ENCODE measurements at regions not wholly inside any gene's neighbourhood (a gene's known extent, or its start where the extent isn't known, plus 50 kb on each side); places are given as distances from the start of the nearest gene placed in this dataset.

DNA sequence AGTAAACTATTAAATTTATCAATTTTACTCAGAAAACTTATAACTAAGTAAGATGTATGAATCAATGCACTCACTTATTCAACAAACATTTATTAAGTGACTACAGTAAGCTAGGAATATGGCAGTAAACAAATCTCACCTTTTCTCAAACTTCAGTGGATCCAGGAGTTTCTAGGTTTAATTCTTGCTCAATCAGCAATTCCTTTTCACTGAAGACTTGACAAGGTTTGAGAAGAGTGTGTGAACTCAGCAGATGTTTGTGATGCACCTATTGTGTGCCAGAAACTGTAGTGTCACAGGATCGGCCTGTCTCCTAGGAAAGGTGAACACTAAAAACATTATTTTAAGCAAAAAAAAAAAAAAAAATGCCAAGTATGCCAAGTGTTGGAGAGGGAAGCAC lies 167.8 kb downstream of the ALG10 start:
- DNase-seq: no peak

GRCh38 chr12:34198924-34199323 lies 176.6 kb downstream of the ALG10 start:
- DNase-seq: no peak

DNA sequence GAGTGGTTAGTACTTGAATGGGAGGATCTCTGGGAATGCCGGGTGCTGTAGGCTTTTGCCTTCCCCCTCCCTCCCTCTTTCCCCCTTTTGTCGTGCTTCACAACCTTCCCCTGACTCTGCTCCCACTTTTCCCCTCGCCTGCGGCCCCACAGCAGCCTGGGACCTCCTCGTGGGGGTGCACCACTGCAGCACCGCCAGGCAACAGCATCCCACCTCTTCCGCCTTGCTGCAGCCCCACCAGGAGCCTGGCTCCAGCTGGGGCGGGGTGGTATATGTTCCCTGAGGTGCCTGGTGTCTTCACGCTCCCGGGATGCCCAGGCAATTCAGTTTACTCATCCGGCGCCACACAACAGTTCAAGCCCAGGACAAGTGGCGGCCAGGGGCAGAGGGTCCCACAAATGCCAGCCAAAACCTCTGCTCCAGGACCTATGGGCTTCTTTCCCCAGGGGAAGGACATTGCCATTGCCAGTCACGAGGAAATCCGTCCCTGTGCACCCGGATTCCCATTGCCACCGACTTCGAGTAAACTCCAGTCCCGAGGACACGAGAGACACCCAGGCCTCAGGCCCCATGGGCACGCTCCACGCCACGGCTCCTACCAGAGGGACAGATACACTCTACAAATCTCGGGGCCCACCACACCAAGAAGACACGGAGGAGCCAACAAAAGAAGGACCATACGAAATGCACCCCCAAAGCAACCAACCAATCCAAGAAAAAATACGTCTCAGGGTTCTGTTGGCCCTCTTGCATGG lies 181.7 kb downstream of the ALG10 start:
- DNase-seq: no peak

DNA sequence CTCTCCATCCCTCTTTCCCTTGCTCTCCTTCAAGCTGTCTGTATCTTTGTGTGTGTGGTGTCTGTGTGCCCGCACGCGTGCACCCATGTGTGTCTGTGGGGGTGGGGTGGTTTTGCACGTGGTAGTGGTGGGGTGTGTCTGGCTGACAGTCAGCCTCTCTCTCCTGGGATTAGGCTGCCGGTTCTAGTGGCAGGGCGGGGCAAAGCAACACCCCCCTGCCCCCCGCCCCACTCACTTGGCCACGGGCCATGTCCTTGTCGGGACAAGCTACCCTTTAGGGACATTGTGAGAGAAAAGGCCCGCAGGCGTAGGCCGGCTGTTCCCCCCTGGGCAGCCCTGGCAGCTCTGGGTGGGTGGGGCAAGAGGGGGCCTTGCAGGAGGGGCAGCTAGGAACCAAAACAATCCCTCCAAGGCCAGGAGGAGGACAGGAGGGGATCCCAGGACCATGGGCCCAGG lies 182.6 kb downstream of the ALG10 start:
- DNase-seq: no peak

GRCh38 chr12:34205401-34205800 lies 183.1 kb downstream of the ALG10 start:
- DNase-seq: no peak

DNA sequence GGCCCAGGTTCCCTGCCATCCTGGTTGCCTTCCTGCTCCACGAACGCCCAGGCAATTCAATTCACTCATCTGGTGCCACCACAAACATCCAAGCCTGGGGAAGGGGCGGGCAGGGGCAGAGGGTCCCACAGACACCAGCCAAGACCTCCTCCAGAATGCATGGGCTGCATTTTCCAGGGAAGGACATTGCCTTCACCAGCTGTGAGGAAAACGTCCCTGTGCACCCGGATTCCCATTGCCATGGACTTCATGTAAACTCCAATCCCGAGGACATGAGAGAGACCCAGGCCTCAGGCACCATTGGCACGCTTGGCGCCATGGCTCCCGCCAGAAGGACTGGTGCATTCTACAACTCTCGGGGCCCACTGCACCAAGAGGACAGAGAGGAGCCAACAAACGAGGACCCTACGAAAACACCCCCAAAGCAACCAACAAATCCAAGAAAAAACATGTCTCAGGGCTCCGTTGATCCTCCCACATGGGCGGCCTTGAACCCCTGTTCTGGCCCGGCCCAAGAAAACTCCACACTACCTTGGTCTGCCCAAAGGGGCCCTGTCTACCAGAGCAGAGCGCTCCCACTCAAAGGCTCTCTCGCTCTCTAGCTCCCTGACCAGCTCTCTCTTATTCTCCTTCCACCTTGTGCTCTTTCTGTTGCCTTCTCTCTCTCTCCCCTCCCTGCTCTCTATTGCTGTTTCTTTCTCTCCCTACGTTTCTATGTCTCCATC lies 183.9 kb downstream of the ALG10 start:
- no peak for DNase-seq

- DNase-seq: no peak
These were observed 185.6 kb downstream of the ALG10 start for GRCh38 chr12:34207858-34208257.

GRCh38 chr12:34208331-34209258 lies 186.3 kb downstream of the ALG10 start:
- DNase-seq: no peak

GRCh38 chr12:34209259-34209835 lies 187.1 kb downstream of the ALG10 start:
- DNase-seq: no peak

DNA sequence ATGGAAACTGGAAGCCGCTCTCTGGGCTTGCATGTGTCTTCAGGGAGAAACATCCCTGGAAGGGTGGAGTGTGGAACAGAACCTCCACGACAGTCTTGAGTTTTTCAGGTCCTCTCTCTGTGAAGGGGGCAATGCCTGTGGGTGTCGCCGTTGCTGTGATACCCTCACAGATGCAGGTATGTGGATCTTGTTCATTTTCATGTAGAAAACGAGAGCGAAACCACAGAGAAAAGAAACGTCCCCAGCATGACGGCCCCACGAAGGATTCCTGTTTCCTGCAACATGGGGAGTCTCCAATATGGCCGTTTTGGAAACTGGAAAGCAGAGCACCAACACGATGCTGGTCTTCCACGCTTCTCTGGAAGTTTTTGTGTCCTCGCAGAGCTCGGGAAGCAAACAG lies 187.9 kb downstream of the ALG10 start:
- DNase-seq: no peak

- DNase-seq: no peak
These were observed 188.6 kb downstream of the ALG10 start for GRCh38 chr12:34210689-34211530.

- DNase-seq: no peak
These were observed 190.4 kb downstream of the ALG10 start for GRCh38 chr12:34212651-34213050.

GRCh38 chr12:34214011-34214410 lies 191.7 kb downstream of the ALG10 start:
- DNase-seq: no peak

DNA sequence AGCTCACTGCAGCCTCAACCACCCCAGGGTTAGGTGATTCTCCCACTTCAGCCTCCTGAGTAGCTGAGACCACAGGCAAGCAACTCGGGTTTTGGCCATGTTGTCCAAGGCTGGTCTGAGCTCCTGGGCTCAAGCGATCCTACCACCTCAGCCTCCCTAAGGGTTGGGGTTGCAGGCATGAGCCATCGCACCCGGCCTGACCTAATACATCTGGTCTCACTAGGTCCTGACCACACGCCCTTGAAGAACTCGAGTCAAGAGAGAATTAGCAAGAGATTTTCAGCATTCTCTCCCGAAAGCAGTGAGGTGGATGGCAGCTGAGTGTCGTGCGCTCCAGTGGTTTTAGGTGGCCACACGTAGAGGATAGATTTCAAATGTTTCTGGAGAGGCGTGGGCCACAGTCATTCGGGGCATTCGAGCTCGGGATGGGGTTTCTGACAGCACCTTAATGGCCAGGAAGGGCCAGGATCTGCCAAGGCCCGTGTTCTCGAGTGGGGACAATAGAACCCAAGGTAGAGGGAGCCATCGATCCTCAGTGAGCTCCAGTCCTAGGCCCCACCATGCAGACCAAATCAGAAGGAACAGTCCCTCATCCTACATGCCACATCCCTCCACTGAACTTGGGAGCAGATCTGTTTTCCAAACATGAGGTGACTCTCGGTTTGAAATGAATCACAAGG lies 193.1 kb downstream of the ALG10 start:
- DNase-seq: no peak

DNA sequence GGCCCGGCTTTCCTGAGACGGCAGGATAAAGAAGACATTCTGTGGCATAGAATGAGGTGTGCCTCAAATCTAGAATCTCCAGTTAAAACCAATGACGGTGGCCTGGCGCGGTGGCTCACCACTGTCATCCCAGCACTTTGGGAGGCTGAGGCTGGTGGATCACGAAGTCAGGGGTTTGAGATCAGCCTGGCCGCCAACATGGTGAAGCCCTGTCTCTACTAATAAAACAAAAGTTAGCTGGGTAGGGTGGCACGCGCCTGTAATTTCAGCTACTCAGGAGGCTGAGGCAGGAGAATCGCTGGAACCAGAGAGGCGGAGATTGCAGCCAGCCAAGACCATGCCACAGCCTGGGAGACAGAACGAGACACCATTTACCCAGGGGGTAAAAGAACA lies 193.6 kb downstream of the ALG10 start:
- no peak for DNase-seq

- DNase-seq: no peak
These were observed 195.4 kb downstream of the ALG10 start for GRCh38 chr12:34217660-34218059.

- peak in 50 of 58 donors; percentile 3 to 76 (median 39) for DNase-seq
These were observed 196.1 kb downstream of the ALG10 start for GRCh38 chr12:34218193-34219045.

- peak in 2 of 58 donors; percentile 27 to 39 for DNase-seq
These were observed 196.9 kb downstream of the ALG10 start for GRCh38 chr12:34219046-34219770.
